ENCODE measurements at regions not wholly inside any gene's neighbourhood (a gene's known extent, or its start where the extent isn't known, plus 50 kb on each side); places are given as distances from the start of the nearest gene placed in this dataset.

DNA sequence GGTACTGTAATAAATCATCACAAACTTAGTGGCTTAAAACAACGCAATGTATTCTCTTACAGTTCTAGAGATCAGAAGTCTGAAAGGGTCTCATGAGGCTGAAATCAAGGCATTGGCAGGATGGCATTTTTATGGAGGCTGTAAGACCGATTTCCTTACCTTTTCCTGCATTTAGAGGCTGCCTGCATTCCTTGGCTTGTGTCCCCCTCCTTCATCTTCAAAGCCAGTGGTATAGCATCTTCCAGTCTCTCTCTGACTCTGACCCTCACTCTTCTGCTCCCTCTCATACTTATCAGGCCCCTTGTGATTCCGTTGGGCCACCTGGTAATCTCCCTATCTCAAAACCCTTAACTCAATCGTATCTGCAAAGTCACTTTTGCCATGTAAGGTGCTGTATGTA, 258.2 kb upstream of the JADE1 start:
- H3K4me1 ChIP-seq: peaks cover 14% of the 10 kb centered on the region
- H3K27ac ChIP-seq (replicated peaks): no peak overlapping the region
- no peak overlapping the region for H3K4me3 ChIP-seq
- intact Hi-C loops (cut with micrococcal nuclease): no loop called here
- no peaks in the 10 kb centered on the region for H3K36me3 ChIP-seq
- no peaks in the 10 kb centered on the region for H3K27me3 ChIP-seq (ENCODE audit: low read depth)
- peaks cover 12% of the 10 kb centered on the region for H3K9me3 ChIP-seq (replicated peaks)
- no peak for DNase-seq
- TF ChIP-seq CTCF (IDR thresholded peaks at IDR 0.05; ENCODE audit: borderline replicate concordance): no peak

DNA sequence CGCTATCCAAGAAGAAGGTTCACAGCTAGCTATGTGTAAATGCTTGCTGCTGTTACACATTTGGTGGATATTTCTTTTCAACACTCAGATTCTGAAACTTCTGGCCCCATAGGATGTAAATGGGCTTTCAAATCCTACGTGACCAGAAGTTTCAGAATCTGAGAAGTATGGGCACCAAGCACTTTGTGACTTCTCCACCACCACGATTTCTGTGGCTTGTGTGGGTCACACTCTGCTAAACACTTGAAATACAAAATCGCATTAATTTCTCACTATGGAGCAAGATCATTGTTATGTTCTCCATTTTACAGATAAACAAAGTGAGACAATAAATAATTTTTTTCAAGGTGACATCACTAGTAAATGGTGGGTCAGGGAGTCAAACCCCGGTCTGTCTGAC, 259.4 kb upstream of the JADE1 start:
- peaks cover 14% of the 10 kb centered on the region for H3K4me1 ChIP-seq
- no peak for TF ChIP-seq CTCF (IDR thresholded peaks at IDR 0.05; ENCODE audit: borderline replicate concordance)
- H3K27me3 ChIP-seq (ENCODE audit: low read depth): no peaks in the 10 kb centered on the region
- peaks cover 12% of the 10 kb centered on the region for H3K9me3 ChIP-seq (replicated peaks)
- H3K4me3 ChIP-seq: no peak overlapping the region
- no peak overlapping the region for H3K27ac ChIP-seq (replicated peaks)
- no peaks in the 10 kb centered on the region for H3K36me3 ChIP-seq
- intact Hi-C loops (cut with micrococcal nuclease): no loop called here
- DNase-seq: no peak

GRCh38 chr4:128549636-128550035, 259.9 kb upstream of the JADE1 start:
- peaks cover 16% of the 10 kb centered on the region for H3K4me1 ChIP-seq
- no peaks in the 10 kb centered on the region for H3K27me3 ChIP-seq (ENCODE audit: low read depth)
- H3K27ac ChIP-seq (replicated peaks): no peak overlapping the region
- intact Hi-C loops (cut with micrococcal nuclease): no loop called here
- peaks cover 12% of the 10 kb centered on the region for H3K9me3 ChIP-seq (replicated peaks)
- no peak overlapping the region for H3K4me3 ChIP-seq
- no peaks in the 10 kb centered on the region for H3K36me3 ChIP-seq
- no peak for DNase-seq
- no peak for TF ChIP-seq CTCF (IDR thresholded peaks at IDR 0.05; ENCODE audit: borderline replicate concordance)

- DNase-seq: no peak
- no peak overlapping the region for H3K27ac ChIP-seq (replicated peaks)
- peaks cover 12% of the 10 kb centered on the region for H3K9me3 ChIP-seq (replicated peaks)
- no peaks in the 10 kb centered on the region for H3K36me3 ChIP-seq
- TF ChIP-seq CTCF (IDR thresholded peaks at IDR 0.05; ENCODE audit: borderline replicate concordance): no peak
- H3K27me3 ChIP-seq (ENCODE audit: low read depth): no peaks in the 10 kb centered on the region
- H3K4me1 ChIP-seq: peaks cover 10% of the 10 kb centered on the region
- intact Hi-C loops (cut with micrococcal nuclease): no loop called here
- no peak overlapping the region for H3K4me3 ChIP-seq
Observed at GRCh38 chr4:128548381-128548780, 260.8 kb upstream of the PGRMC2 start.

DNA sequence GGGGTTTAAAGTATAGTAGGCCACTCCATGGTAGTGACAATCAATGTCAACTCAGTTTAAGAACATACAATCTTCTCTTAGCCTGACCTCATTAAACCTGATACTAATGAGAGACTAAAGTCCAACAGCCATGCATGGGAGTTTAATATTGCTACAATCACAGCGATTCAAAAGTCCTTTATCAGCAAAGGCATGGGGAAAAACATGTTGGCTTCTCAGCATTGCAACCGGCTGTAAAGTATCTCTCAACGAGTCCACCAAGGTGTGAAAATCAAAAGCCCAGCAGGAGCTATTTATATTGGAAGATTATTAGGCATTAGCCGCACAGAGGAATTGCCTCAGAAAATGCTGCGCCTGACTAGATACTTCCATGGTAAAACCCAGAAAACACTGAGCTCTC, 256.7 kb upstream of the PGRMC2 start:
- no peak for TF ChIP-seq CTCF (IDR thresholded peaks at IDR 0.05; ENCODE audit: borderline replicate concordance)
- H3K36me3 ChIP-seq: no peaks in the 10 kb centered on the region
- no peaks in the 10 kb centered on the region for H3K9me3 ChIP-seq (replicated peaks)
- peak overlapping the region; percentile 16 for H3K27ac ChIP-seq (replicated peaks)
- no peak overlapping the region for H3K4me3 ChIP-seq
- no peak for DNase-seq
- intact Hi-C loops (cut with micrococcal nuclease): no loop called here
- no peaks in the 10 kb centered on the region for H3K27me3 ChIP-seq (ENCODE audit: low read depth)
- peaks cover 5% of the 10 kb centered on the region for H3K4me1 ChIP-seq

DNA sequence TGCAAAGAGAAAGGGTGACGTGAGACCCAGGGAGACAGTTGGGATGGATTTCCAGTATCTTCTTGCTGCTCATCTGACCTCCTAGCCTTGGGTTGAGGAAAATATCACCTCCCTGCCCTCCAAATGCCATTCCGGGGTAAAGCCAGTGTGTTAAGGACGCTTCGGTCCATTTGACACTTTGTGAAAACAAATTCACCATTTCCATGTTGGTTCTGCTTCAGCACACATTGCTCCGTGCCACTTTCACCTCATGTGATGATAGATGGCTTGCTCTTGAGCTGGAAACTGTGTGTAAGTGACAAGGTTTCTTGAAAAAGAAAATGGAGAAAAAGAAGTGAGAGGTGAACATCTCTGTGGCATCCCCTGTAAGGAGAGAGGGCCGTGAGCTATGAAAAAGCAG, 256.1 kb upstream of the PGRMC2 start:
- TF ChIP-seq CTCF (IDR thresholded peaks at IDR 0.05; ENCODE audit: borderline replicate concordance): no peak
- no peaks in the 10 kb centered on the region for H3K27me3 ChIP-seq (ENCODE audit: low read depth)
- intact Hi-C loops (cut with micrococcal nuclease): no loop called here
- H3K4me1 ChIP-seq: peaks cover 5% of the 10 kb centered on the region
- no peaks in the 10 kb centered on the region for H3K36me3 ChIP-seq
- H3K27ac ChIP-seq (replicated peaks): peak overlapping the region; percentile 16
- no peak for DNase-seq
- no peaks in the 10 kb centered on the region for H3K9me3 ChIP-seq (replicated peaks)
- H3K4me3 ChIP-seq: no peak overlapping the region

Data from left ventricle myocardium inferior (tissue), 1 donor.